ENCODE measurements at regions not wholly inside any gene's neighbourhood (a gene's known extent, or its start where the extent isn't known, plus 50 kb on each side); places are given as distances from the start of the nearest gene placed in this dataset.

DNA sequence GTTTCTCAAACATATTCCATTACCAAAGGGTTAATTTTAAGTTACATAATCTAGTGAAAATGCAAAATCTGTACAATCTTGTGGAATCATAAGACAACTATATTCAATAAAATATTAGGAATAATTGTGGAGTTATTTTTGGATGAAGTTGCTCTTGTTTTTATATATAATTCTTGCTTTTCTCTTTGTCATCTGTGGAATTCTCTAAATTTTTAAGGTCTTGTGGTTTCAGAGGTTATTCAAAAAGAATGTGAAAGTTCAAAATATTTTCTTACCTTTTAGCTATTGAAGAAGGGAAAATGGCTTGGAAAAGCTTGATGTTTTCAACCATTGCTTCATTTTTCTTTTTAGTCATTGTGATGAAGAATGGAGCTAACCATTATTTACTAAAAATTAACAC, 552.1 kb downstream of the TFEC start:
- TF ChIP-seq, protein P1, sequence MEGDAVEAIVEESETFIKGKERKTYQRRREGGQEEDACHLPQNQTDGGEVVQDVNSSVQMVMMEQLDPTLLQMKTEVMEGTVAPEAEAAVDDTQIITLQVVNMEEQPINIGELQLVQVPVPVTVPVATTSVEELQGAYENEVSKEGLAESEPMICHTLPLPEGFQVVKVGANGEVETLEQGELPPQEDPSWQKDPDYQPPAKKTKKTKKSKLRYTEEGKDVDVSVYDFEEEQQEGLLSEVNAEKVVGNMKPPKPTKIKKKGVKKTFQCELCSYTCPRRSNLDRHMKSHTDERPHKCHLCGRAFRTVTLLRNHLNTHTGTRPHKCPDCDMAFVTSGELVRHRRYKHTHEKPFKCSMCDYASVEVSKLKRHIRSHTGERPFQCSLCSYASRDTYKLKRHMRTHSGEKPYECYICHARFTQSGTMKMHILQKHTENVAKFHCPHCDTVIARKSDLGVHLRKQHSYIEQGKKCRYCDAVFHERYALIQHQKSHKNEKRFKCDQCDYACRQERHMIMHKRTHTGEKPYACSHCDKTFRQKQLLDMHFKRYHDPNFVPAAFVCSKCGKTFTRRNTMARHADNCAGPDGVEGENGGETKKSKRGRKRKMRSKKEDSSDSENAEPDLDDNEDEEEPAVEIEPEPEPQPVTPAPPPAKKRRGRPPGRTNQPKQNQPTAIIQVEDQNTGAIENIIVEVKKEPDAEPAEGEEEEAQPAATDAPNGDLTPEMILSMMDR (IDR thresholded peaks at IDR 0.05): no peak
- TF ChIP-seq EP300 (IDR thresholded peaks at IDR 0.05): no peak

Data from ovary (tissue), 3 donors.